Stimulated activated memory B cell treated with anti-CD40 and anti-IgM and Interleukin-4, amounts not matched to agents 10 μg/mL and 1 μg/mL and 100 μg/mL, for 72 hours (primary cell): ENCODE measurements at regions not wholly inside any gene's neighbourhood (a gene's known extent, or its start where the extent isn't known, plus 50 kb on each side); places are given as distances from the start of the nearest gene placed in this dataset.

Source experiments
- ATAC-seq: fragments of 150-1000 bp; cut with Tn5 transposase; 2 replicates; pipeline ENCODE4 v1.10.0; 2021
- H3K27ac Mint-ChIP-seq: one replicate; pipeline ENCODE4 v1.8.0; 2022; ENCODE audit warnings: mild to moderate bottlenecking, mixed read lengths
- H3K27me3 Mint-ChIP-seq: one replicate; pipeline ENCODE4 v1.8.0; 2022; ENCODE audit warnings: mixed read lengths
- H3K36me3 Mint-ChIP-seq: one replicate; pipeline ENCODE4 v1.8.0; 2022; ENCODE audit warnings: mixed read lengths
- H3K4me1 Mint-ChIP-seq: one replicate; pipeline ENCODE4 v1.8.0; 2022; ENCODE audit warnings: mixed read lengths
- H3K4me3 Mint-ChIP-seq: one replicate; pipeline ENCODE4 v1.8.0; 2022; ENCODE audit warnings: mild to moderate bottlenecking, moderate library complexity, mixed read lengths
- H3K9me3 Mint-ChIP-seq: one replicate; pipeline ENCODE4 v1.8.0; 2022; ENCODE audit warnings: mixed read lengths

DNA sequence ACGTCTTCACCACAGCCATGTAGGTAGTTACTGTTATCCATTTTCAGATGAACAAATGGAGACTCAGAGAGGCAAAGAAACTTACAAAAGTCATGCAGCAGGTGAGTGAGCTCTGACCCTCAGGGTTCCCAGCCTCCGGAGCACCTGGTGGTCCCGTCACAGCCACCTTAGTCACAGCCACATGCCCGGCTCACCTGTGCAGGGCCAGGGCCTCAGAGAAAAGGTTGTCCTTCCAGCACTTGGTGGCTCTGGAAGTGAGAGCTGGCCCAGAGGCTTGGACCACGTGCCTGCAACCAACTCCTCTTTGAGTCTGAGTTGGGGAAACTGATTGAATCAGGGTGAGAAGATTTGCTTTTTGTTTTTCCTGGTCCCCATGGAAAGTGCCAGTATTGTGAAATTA, 189.3 kb downstream of the GLI2 start:
- no peak overlapping the region for H3K27ac Mint-ChIP-seq
- no peaks in the 10 kb centered on the region for H3K4me1 Mint-ChIP-seq
- no peak for ATAC-seq
- no peaks in the 10 kb centered on the region for H3K36me3 Mint-ChIP-seq
- no peak overlapping the region for H3K4me3 Mint-ChIP-seq
- H3K27me3 Mint-ChIP-seq, result no peaks in the 10 kb centered on the region
- H3K9me3 Mint-ChIP-seq, result no peaks in the 10 kb centered on the region

DNA sequence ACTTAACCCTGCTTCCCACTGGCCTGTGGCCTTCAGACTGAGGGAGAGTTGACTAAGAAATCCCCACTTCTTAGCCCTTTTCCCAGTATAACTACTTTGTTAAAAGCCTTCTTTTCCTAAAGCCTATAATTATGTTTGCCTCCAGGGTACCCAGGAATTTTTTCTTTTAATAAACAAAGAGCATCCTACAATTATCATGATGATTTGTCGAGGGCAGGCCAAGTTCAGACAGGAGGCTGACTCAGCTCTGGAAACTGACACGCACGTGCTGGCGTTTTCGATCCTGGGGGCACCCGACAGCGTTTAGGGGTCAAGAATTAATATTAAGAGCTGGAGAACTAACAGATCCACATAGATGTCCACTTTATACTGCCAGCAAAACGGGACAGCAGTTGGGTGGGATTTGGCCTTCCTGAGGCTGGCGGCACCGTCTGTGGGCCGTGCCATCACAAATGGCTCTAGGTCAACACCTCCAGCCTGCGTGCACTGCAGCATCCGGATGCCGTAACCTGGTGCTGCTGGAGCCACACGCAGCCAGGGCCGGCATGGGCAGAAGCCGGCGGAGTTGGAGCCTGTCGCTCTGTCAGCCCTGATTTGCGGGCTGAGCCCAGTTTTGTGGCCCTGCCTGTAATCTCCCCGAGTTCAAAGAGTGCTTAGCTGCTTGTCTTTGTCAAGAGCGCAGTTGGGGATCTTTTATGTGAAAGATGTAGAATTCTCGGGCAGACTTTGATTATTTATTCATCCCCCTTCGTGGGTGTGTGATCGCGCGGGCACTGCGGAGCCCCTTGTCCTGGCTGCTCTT, 191.0 kb downstream of the GLI2 start:
- Mint-ChIP-seq H3K27me3 (no peaks in the 10 kb centered on the region), H3K4me1 (no peaks in the 10 kb centered on the region), H3K27ac (no peak overlapping the region), H3K4me3 (no peak overlapping the region), H3K36me3 (no peaks in the 10 kb centered on the region), H3K9me3 (peaks cover 2% of the 10 kb centered on the region)
- no peak for ATAC-seq

- Mint-ChIP-seq H3K27me3 (peaks cover 2% of the 10 kb centered on the region), H3K4me1 (no peaks in the 10 kb centered on the region), H3K36me3 (no peaks in the 10 kb centered on the region), H3K4me3 (no peak overlapping the region), H3K9me3 (peaks cover 2% of the 10 kb centered on the region), H3K27ac (no peak overlapping the region)
- no peak for ATAC-seq
These were observed 191.6 kb downstream of the GLI2 start for GRCh38 chr2:120927265-120927628.

GRCh38 chr2:120929829-120930228, 194.2 kb downstream of the GLI2 start:
- Mint-ChIP-seq H3K4me3 (no peak overlapping the region), H3K27me3 (peaks cover 20% of the 10 kb centered on the region), H3K4me1 (no peaks in the 10 kb centered on the region), H3K27ac (no peak overlapping the region), H3K9me3 (peaks cover 2% of the 10 kb centered on the region), H3K36me3 (no peaks in the 10 kb centered on the region)
- ATAC-seq, result no peak

DNA sequence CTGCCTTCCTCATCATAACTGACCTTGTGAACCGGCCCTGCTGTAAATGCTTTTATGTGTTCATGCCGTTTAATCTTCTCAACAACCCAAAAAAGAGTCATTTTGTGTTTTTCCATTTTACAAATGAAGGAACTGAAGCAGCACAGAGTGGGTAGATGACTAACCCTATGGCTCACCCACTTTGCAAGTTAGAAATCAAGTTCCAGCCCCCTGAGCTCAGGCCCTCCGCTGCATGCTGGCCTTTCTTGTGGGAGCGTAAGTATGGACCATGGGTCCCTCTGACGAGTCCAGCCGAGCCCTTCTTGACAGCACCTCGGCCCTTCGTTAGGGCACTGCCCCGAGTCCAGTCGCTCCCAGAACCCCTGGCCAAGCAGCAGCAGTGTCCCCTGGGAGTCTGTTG, 194.6 kb downstream of the GLI2 start:
- Mint-ChIP-seq H3K4me1 (no peaks in the 10 kb centered on the region), H3K4me3 (no peak overlapping the region), H3K36me3 (no peaks in the 10 kb centered on the region), H3K27ac (no peak overlapping the region), H3K27me3 (peaks cover 24% of the 10 kb centered on the region), H3K9me3 (peaks cover 2% of the 10 kb centered on the region)
- no peak for ATAC-seq

DNA sequence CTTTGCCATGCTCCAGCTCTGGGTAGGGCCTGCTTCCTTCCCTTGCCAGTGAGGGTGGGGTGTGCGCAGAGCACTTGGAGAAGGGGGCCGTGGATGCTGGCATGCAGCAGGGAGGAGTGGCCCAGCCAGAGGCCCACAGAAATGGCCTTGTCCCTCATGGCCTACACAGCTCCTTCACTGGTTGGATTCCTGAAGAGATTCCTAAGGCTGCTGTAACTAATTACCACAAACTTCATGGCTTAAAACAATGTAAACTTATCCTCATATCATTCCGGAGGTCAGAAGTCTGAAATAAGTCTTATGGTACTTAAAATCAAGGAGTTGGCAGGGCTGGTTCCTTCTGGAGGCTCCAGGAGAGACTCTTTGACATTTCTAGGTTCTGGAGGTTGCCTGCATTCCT, 195.2 kb downstream of the GLI2 start:
- H3K9me3 Mint-ChIP-seq, result peaks cover 2% of the 10 kb centered on the region
- H3K27me3 Mint-ChIP-seq, result peaks cover 30% of the 10 kb centered on the region
- H3K27ac Mint-ChIP-seq, result no peak overlapping the region
- no peak for ATAC-seq
- H3K4me1 Mint-ChIP-seq, result no peaks in the 10 kb centered on the region
- no peak overlapping the region for H3K4me3 Mint-ChIP-seq
- H3K36me3 Mint-ChIP-seq, result no peaks in the 10 kb centered on the region

DNA sequence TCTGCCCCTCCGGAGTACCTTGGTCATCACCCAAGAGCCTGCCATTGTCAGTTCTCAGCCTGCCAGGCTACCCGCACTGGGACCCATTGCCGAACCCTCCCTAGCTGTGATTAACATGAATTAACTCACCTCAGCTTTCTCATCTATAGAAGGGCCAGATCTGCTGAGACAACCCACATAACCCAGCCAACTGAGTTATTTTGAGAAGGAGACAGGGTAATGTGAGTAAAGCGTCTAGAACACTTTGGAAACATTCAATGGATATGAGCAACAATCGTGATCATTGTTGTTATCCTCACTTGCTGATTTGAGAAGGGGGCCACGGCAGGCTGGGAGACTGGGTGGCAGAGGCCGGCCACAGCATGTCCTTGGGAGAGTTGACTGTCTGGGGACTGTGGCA, 196.8 kb downstream of the GLI2 start:
- Mint-ChIP-seq H3K4me1 (no peaks in the 10 kb centered on the region), H3K27me3 (peaks cover 33% of the 10 kb centered on the region), H3K36me3 (no peaks in the 10 kb centered on the region), H3K4me3 (no peak overlapping the region), H3K27ac (no peak overlapping the region), H3K9me3 (peaks cover 2% of the 10 kb centered on the region)
- ATAC-seq, result no peak

DNA sequence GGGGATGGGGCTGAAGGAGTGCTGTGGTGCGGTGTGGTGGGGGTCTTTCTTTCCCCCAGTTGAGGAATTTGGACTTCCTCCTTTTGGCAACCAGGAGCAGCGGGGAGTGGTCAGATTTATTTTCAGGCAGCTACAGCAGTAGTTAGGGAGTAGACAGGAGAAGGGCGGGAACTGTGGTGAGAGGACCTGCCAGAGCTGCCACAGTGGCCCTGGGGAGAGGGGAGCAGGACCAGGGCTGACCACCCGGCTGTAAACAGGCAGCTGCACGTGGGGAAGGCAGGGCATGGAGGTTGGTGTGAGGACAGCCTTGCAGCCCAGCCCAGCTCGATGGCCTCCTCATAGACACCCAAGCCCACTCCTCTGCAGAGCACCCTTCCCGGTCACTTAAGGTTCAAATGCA, 197.2 kb downstream of the GLI2 start:
- Mint-ChIP-seq H3K36me3 (no peaks in the 10 kb centered on the region), H3K27ac (no peak overlapping the region), H3K4me3 (no peak overlapping the region), H3K4me1 (no peaks in the 10 kb centered on the region), H3K27me3 (peaks cover 33% of the 10 kb centered on the region), H3K9me3 (peaks cover 2% of the 10 kb centered on the region)
- ATAC-seq, result no peak

DNA sequence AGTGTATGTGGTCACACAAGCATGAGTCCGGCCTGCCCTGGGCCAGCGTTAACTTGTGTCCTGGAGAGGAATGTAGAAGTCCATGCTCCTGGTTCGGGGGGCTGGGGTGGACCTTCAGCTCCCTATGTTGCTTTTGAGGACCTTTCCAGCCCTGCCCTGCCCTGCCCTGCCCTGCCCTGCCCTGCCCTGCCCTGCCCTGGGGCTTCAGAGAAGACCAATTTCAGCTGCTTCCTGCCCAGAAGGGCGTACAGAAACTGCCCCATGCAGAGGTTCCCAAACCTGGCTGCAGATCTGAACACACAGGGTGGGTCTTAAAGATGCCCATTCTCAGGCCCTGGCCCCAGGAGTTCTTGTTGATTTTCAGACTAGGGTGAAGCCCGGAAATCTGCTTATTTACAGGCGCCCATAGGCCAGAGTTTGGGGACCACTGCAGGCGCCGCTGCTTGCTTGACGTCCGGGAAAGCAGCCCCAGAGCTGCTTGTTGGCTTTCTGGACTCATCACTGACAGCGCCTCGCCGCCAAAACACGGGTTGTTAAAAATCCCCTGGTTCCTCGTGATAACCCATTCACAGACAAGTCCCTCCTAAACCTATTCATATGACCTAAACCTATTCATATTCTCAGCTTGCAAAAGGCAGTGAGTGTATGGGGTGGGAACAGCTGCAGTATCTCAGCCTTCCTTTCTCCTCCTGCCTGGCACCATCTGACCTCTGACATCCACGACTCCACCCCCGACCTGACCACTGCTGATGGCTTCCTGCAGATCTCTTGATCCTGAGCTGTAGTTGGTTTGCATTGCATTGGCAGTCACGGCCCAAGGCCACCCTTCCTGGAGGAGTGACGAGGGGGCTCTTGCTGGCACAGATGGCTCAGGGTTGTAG, 198.3 kb downstream of the GLI2 start:
- Mint-ChIP-seq H3K36me3 (no peaks in the 10 kb centered on the region), H3K4me1 (no peaks in the 10 kb centered on the region), H3K27ac (no peak overlapping the region), H3K4me3 (no peak overlapping the region), H3K27me3 (peaks cover 33% of the 10 kb centered on the region), H3K9me3 (peaks cover 2% of the 10 kb centered on the region)
- no peak for ATAC-seq

DNA sequence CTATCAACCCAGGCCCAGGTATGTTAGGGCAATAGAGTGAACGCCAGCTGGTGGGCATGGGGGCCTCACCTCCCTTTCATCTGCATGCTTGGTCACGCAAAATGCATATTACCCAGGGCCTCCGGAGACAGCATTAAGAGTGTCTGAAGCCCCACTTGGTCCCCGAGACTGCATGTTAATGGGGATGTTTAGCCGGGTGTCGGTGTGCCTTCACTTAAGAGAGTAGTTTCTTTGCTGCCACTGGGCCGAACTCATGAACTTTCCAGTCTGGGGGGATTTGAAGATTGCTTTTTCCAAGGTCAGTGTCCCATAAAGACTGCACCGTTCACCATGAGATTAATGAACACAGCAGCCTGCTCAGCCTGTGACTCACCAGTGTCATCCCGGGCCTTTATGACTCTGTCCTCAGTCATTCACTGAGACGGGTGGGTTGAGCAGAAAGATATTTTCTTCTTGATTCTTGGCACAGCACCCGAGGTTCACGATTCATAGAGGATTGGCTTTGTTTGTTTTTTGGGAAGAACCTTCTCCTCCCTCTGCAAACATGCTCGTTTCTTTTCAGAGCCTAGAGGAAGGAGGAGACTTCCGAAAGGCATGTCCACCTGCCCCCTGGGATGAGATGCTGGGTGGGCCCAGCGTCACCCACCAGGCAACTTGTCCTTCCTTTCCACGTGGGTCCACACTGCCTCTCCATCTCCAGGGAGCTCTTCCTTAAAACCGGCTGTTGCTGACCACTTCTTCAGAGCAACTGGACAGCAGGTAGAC, 199.1 kb downstream of the GLI2 start:
- Mint-ChIP-seq H3K27me3 (peaks cover 33% of the 10 kb centered on the region), H3K9me3 (peaks cover 2% of the 10 kb centered on the region), H3K36me3 (no peaks in the 10 kb centered on the region), H3K27ac (no peak overlapping the region), H3K4me3 (no peak overlapping the region), H3K4me1 (no peaks in the 10 kb centered on the region)
- ATAC-seq, result no peak

DNA sequence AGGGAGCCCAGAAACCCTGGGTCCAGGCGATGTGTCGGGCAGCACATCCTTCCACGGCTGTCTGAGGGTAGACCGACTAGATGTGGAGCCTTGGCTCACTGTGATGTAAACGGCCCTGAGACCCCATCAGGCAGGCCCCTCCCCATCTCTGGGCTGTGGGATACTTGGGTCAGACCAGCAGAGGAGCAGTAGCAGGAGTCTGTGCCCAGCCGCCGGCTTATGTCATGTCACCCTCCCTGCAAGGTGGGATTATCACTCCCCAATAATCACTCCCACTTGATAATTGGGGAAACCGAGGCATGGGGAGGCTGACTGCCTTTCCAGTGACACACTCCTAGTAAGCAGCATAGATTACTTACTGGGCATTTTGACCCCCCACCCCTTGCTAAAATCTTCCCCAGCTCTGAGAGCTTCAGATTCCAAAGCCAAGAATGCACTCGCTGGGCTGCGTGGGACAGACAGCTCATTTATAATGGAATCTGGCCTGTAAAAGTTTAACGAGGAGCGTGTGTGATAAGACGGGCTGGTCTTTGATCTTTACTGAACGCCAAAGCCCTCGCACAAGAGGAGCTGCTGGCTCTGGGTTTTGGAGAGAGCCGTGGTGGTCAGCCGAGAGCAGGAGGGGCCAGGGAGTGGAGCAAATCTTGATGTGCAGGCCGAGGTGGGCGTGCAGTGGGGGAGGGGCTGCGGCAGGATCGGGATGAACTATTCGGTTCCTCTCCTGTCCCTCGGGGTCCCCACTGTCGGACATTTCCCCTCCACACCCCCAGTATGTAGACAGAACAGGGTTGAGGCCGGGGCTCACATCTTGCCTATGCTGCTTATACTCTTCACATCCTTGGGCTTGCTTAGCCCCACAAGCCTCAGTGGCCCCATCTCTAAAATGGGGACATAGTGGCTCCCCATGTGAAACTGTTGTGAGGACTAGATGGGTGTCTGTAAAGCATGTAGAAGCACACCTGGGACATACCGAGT, 200.0 kb downstream of the GLI2 start:
- no peaks in the 10 kb centered on the region for H3K4me1 Mint-ChIP-seq
- ATAC-seq, result no peak
- H3K27me3 Mint-ChIP-seq, result peaks cover 33% of the 10 kb centered on the region
- no peak overlapping the region for H3K4me3 Mint-ChIP-seq
- H3K9me3 Mint-ChIP-seq, result peaks cover 2% of the 10 kb centered on the region
- H3K27ac Mint-ChIP-seq, result no peak overlapping the region
- H3K36me3 Mint-ChIP-seq, result no peaks in the 10 kb centered on the region

GRCh38 chr2:120936476-120937334, 201.0 kb downstream of the GLI2 start:
- Mint-ChIP-seq H3K36me3 (no peaks in the 10 kb centered on the region), H3K27ac (no peak overlapping the region), H3K4me3 (no peak overlapping the region), H3K9me3 (no peaks in the 10 kb centered on the region), H3K27me3 (peaks cover 33% of the 10 kb centered on the region), H3K4me1 (no peaks in the 10 kb centered on the region)
- no peak for ATAC-seq

GRCh38 chr2:120937686-120938044, 202.0 kb downstream of the GLI2 start:
- Mint-ChIP-seq H3K4me1 (no peaks in the 10 kb centered on the region), H3K27me3 (peaks cover 27% of the 10 kb centered on the region), H3K27ac (no peak overlapping the region), H3K4me3 (no peak overlapping the region), H3K36me3 (no peaks in the 10 kb centered on the region), H3K9me3 (peaks cover 1% of the 10 kb centered on the region)
- ATAC-seq, result no peak
